H1 (cell line): ENCODE measurements at regions not wholly inside any gene's neighbourhood (a gene's known extent, or its start where the extent isn't known, plus 50 kb on each side); places are given as distances from the start of the nearest gene placed in this dataset.

Source experiments
- CTCF ChIA-PET: fragments of 300-600 bp; sonication (Branson Sonifier 250); formaldehyde crosslinking; loops from one replicate; lab custom pipeline; 2021; ENCODE audit not compliant: partially characterized antibody; lab: Charles Lee
- POLR2A ChIA-PET: fragments of 300-600 bp; sonication (Branson Sonifier 250); formaldehyde crosslinking; loops from one replicate; lab custom pipeline; 2021; ENCODE audit warnings: inconsistent platforms; ENCODE audit not compliant: partially characterized antibody; lab: Charles Lee
- DNase-seq, 2 experiments: peaks; one replicate each; pipeline versions ENCODE4 v3.0.0 to v3.0.0-alpha.2; 2010 to 2022; ENCODE audit warnings: low spot score in 2 of 2, low read depth in 1 of 2, mixed read lengths in 1 of 2
- FAIRE-seq: peaks from 2 replicates; lab custom pipeline; 2011; peaks lifted over from hg19 to GRCh38; lab: Jason Lieb, UNC
- H2AFZ ChIP-seq: 2 replicates; pipeline ENCODE4 v1.8.1; 2012; ENCODE audit warnings: low read length, inconsistent platforms
- H2AK5ac ChIP-seq: 2 replicates; pipeline ENCODE4 v1.6.1; 2013; ENCODE audit warnings: low read depth, low read length
- H2BK120ac ChIP-seq: replicated peaks from 2 replicates; pipeline ENCODE3; 2013; ENCODE audit warnings: low read depth, low read length, inconsistent platforms
- H2BK12ac ChIP-seq: 2 replicates; pipeline ENCODE4 v1.6.1; 2013; ENCODE audit warnings: low read depth, low read length
- H2BK15ac ChIP-seq: 2 replicates; pipeline ENCODE4 v1.6.1; 2013; ENCODE audit warnings: low read length
- H2BK20ac ChIP-seq: 2 replicates; pipeline ENCODE4 v1.6.1; 2013; ENCODE audit warnings: low read length
- H2BK5ac ChIP-seq: 2 replicates; pipeline ENCODE4 v1.6.1; 2013; ENCODE audit warnings: low read depth, low read length
- H3K14ac ChIP-seq: 2 replicates; pipeline ENCODE4 v1.6.1; 2013; ENCODE audit warnings: inconsistent platforms; ENCODE audit not compliant: insufficient read length
- H3K18ac ChIP-seq: 2 replicates; pipeline ENCODE4 v1.6.1; 2013; ENCODE audit warnings: low read length; ENCODE audit errors: extremely low read depth
- H3K23ac ChIP-seq: 2 replicates; pipeline ENCODE4 v1.6.1; 2013; ENCODE audit warnings: inconsistent platforms; ENCODE audit not compliant: insufficient read length
- H3K23me2 ChIP-seq: 2 replicates; pipeline ENCODE4 v1.6.1; 2013; ENCODE audit warnings: low read depth, low read length
- H3K27ac ChIP-seq: 2 replicates; pipeline ENCODE4 v1.6.1; 2011; ENCODE audit warnings: low read depth, low read length, inconsistent platforms
- H3K27me3 ChIP-seq, 4 experiments: replicated peaks in 1 of 4; 1 replicate in 1 of 4; 2 replicates in 3 of 4; pipeline versions ENCODE4 v1.6.1 to v1.8.1; 2011 to 2013; ENCODE audit warnings: low read length in 3 of 4, mild to moderate bottlenecking in 3 of 4, inconsistent platforms in 2 of 4, mixed read lengths in 2 of 4, moderate library complexity in 1 of 4; ENCODE audit not compliant: control insufficient read depth in 3 of 4, insufficient read depth in 3 of 4; ENCODE audit errors: extremely low read depth in 1 of 4
- H3K36me3 ChIP-seq, 4 experiments: 2 replicates each; pipeline versions ENCODE4 v1.6.1 to v1.8.1; 2011 to 2013; ENCODE audit warnings: mild to moderate bottlenecking in 4 of 4, low read length in 3 of 4, moderate library complexity in 2 of 4, control low read depth in 1 of 4, inconsistent platforms in 1 of 4; ENCODE audit not compliant: insufficient read depth in 4 of 4, control insufficient read depth in 2 of 4
- H3K4ac ChIP-seq: replicated peaks from 2 replicates; pipeline ENCODE3; 2013; ENCODE audit warnings: low read length, low read depth, mixed read lengths, inconsistent platforms; ENCODE audit not compliant: insufficient read length
- H3K4me1 ChIP-seq, 4 experiments: replicated peaks in 1 of 4; 1 replicate in 1 of 4; 2 replicates in 3 of 4; pipeline versions ENCODE4 v1.6.1 to v1.8.1; 2011 to 2013; ENCODE audit warnings: low read length in 3 of 4, inconsistent platforms in 2 of 4, mixed read lengths in 1 of 4; ENCODE audit not compliant: insufficient read depth in 4 of 4, control insufficient read depth in 3 of 4
- H3K4me2 ChIP-seq, 2 experiments: 2 replicates each; pipeline versions ENCODE4 v1.6.1 to v1.8.1; 2011 to 2013; ENCODE audit warnings: low read depth in 2 of 2, low read length in 2 of 2, control low read depth in 1 of 2, inconsistent platforms in 1 of 2, mild to moderate bottlenecking in 1 of 2; ENCODE audit not compliant: insufficient read depth in 1 of 2
- H3K4me3 ChIP-seq, 4 experiments: fragments of 200-600, 300-600 bp in 1 of 4; sonication (generic), shearing (Covaris generic), sonication (Bioruptor Twin) in 1 of 4; 2 replicates each; pipeline versions ENCODE4 v1.5.1 to v1.8.1; 2011 to 2016; ENCODE audit warnings: low read length in 4 of 4, low read depth in 3 of 4, control low read depth in 2 of 4, inconsistent platforms in 2 of 4, mild to moderate bottlenecking in 2 of 4, mixed read lengths in 1 of 4, moderate library complexity in 1 of 4; ENCODE audit not compliant: insufficient read depth in 2 of 4; ENCODE audit errors: extremely low read depth in 1 of 4
- H3K56ac ChIP-seq: replicated peaks from 2 replicates; pipeline ENCODE3; 2013; ENCODE audit warnings: low read depth, mild to moderate bottlenecking, mixed read lengths, low read length, inconsistent platforms; ENCODE audit not compliant: insufficient read length
- H3K79me1 ChIP-seq: 2 replicates; pipeline ENCODE4 v1.6.1; 2013; ENCODE audit warnings: low read depth, low read length, control low read depth
- H3K79me2 ChIP-seq, 2 experiments: 2 replicates each; pipeline versions ENCODE4 v1.6.1 to v1.8.1; 2012 to 2013; ENCODE audit warnings: low read length in 2 of 2, mild to moderate bottlenecking in 2 of 2, inconsistent platforms in 1 of 2; ENCODE audit not compliant: insufficient read depth in 2 of 2, control insufficient read depth in 1 of 2
- H3K9ac ChIP-seq, 4 experiments: replicated peaks in 1 of 4; 1 replicate in 1 of 4; 2 replicates in 3 of 4; pipeline versions ENCODE4 v1.6.1 to v1.8.1; 2011 to 2013; ENCODE audit warnings: low read depth in 3 of 4, low read length in 3 of 4, control low read depth in 2 of 4, mild to moderate bottlenecking in 2 of 4, moderate library complexity in 2 of 4, inconsistent platforms in 1 of 4; ENCODE audit errors: extremely low read depth in 1 of 4
- H3K9me3 ChIP-seq, 2 experiments: 2 replicates each; pipeline versions ENCODE4 v1.6.1 to v1.8.1; 2012 to 2013; ENCODE audit warnings: mild to moderate bottlenecking in 2 of 2, moderate library complexity in 2 of 2, control low read depth in 1 of 2, inconsistent platforms in 1 of 2, low read depth in 1 of 2, low read length in 1 of 2, mixed read lengths in 1 of 2; ENCODE audit not compliant: insufficient read depth in 2 of 2
- H4K20me1 ChIP-seq, 2 experiments: replicated peaks in 1 of 2; 2 replicates each; pipeline versions ENCODE3 to v1.8.1; 2011 to 2013; ENCODE audit warnings: inconsistent platforms in 2 of 2, low read length in 2 of 2, mild to moderate bottlenecking in 1 of 2; ENCODE audit not compliant: insufficient read depth in 2 of 2, control insufficient read depth in 1 of 2
- H4K5ac ChIP-seq: 2 replicates; pipeline ENCODE4 v1.6.1; 2013; ENCODE audit warnings: low read length, low read depth, mixed read lengths, inconsistent platforms; ENCODE audit not compliant: insufficient read length
- H4K8ac ChIP-seq: 2 replicates; pipeline ENCODE4 v1.8.0; 2013; ENCODE audit warnings: mild to moderate bottlenecking, moderate library complexity, low read length, inconsistent platforms; ENCODE audit not compliant: insufficient read depth; ENCODE audit errors: extremely low read depth
- H4K91ac ChIP-seq: replicated peaks from 2 replicates; pipeline ENCODE3; 2013; ENCODE audit warnings: low read length, mixed read lengths, inconsistent platforms; ENCODE audit not compliant: insufficient read length
- CBX5 ChIP-seq: fragments of 300-800, 300-1000 bp; sonication (generic); IDR thresholded peaks from 2 replicates; pipeline ENCODE4 v1.7.1; 2016; ENCODE audit warnings: antibody characterized with exemption, low read length, low read depth
- TEAD4 ChIP-seq: IDR thresholded peaks from 2 replicates; pipeline ENCODE4 v1.6.1; 2012; ENCODE audit warnings: low read depth, low read length, inconsistent platforms, mixed read lengths
- YY1 ChIP-seq: IDR thresholded peaks from 2 replicates; pipeline ENCODE4 v1.6.1; 2011; ENCODE audit warnings: low read depth, mild to moderate bottlenecking, low read length
- WGBS, 2 experiments: shearing (Covaris generic) in 1 of 2; methylation state at CpG; one replicate each; pipeline versions ENCODE4 v1.1.6 to v1.1.7; 2013 to 2015; ENCODE audit warnings: low lambda C conversion rate in 2 of 2, mixed read lengths in 2 of 2, inconsistent platforms in 1 of 2, low coverage in 1 of 2, missing lambda C conversion rate in 1 of 2; ENCODE audit not compliant: insufficient replicate concordance in 2 of 2, insufficient coverage in 1 of 2, insufficient read length in 1 of 2; ENCODE audit errors: extremely low coverage in 1 of 2, missing lambda C conversion rate in 1 of 2; 5-methylcytosine and 5-hydroxymethylcytosine counted together

GRCh38 chr3:137524751-137525150, 239.4 kb upstream of the SOX14 start:
- Histone ChIP-seq H3K4me1 (no peaks in the 10 kb centered on the region), H3K4ac (no peak overlapping the region), H3K4me3 (no peak overlapping the region), H3K14ac (no peak overlapping the region), H3K27ac (no peak overlapping the region), H2BK20ac (no peak overlapping the region), H3K9ac (no peak overlapping the region), H2AK5ac (no peak overlapping the region), H3K79me2 (no peaks in the 10 kb centered on the region), H3K27me3 (no peaks in the 10 kb centered on the region), H2AFZ (no peak overlapping the region; the same call in 1 of the 2 replicates), H3K36me3 (no peaks in the 10 kb centered on the region), H3K4me2 (no peak overlapping the region), H4K8ac (no peak overlapping the region), H2BK15ac (no peak overlapping the region), H3K56ac (no peak overlapping the region), H4K91ac (no peak overlapping the region), H2BK5ac (no peak overlapping the region), H4K20me1 (no peaks in the 10 kb centered on the region), H3K79me1 (no peaks in the 10 kb centered on the region), H2BK120ac (no peak overlapping the region), H3K9me3 (no peaks in the 10 kb centered on the region), H4K5ac (no peak overlapping the region), H3K23ac (no peak overlapping the region), H3K18ac (no peak overlapping the region), H3K23me2 (no peaks in the 10 kb centered on the region), H2BK12ac (no peak overlapping the region)
- DNase-seq (no peak), FAIRE-seq (no peak)
- ChIA-PET POLR2A (no interaction called here), CTCF (no interaction called here)
- WGBS, 2 experiments, result 85 to 100% methylated on average over 1 of the region's 1 CpG
- TF ChIP-seq YY1 (no peak), CBX5 (no peak), TEAD4 (peak; percentile 95)
